ENCODE measurements at regions not wholly inside any gene's neighbourhood (a gene's known extent, or its start where the extent isn't known, plus 50 kb on each side); places are given as distances from the start of the nearest gene placed in this dataset.
"Not testable (repeated sequence)": the region's sequence is repeated elsewhere in the genome, so short reads cannot be mapped to it uniquely, and the experiment has no call there.

DNA sequence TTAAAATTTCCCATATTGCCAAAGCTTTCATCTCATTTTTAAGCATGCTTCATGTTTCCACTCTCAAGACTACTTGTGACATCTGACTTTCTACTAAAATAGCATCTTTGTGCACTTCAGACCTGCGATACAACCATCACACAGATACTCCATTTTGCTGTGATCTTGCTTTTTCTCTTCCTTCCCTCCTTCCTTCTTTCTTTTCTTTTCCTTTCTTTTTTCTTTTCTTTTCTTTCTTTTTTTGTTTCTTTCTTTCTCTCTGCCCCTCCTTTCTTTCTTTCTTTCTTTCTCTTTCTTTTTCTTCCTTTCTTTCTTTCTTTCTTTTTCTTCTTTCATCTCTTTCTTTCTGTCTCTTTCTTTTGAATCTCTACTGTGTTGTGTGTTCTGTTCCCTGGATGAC is 194.0 kb upstream of the KCND2 start:
- Mint-ChIP-seq H3K27ac (no peak overlapping the region), H3K4me3 (no peak overlapping the region), H3K4me1 (no peaks in the 10 kb centered on the region), H3K9me3 (ENCODE audit: insufficient read depth) (no peaks in the 10 kb centered on the region), H3K27me3 (no peaks in the 10 kb centered on the region)
- no peaks in the 10 kb centered on the region for H3K4me1 ChIP-seq (ENCODE audit: control insufficient read depth in 2 of 2, insufficient read depth in 2 of 2, low read length in 2 of 2)
- no peak overlapping the region for H3K4me2 ChIP-seq (replicated peaks; ENCODE audit: low read depth, low read length, poor library complexity, severe bottlenecking)
- no peaks in the 10 kb centered on the region for H3K36me3 ChIP-seq (replicated peaks in 1 of 2; ENCODE audit: control extremely low read depth in 1 of 2, control insufficient read depth in 1 of 2, extremely low read depth in 1 of 2, insufficient read depth in 2 of 2, low read length in 1 of 2)
- POLR2A ChIA-PET = no interaction called here
- no peaks in the 10 kb centered on the region for H4K20me1 ChIP-seq (ENCODE audit: control insufficient read depth, insufficient read depth, low read length, poor library complexity, severe bottlenecking)
- intact Hi-C loops (cut with micrococcal nuclease) = no loop called here
- whole genome bisulfite sequencing (ENCODE audit: insufficient coverage) = 77% methylated on average over 1 of the region's 1 CpG
- DNase-seq (no peak), ATAC-seq (ENCODE audit: low read depth) (no peak)
- H2AFZ ChIP-seq (ENCODE audit: insufficient read depth, low read depth, low read length, poor library complexity, severe bottlenecking) = no peak overlapping the region
- no peaks in the 10 kb centered on the region for H3K9me3 ChIP-seq (ENCODE audit: control extremely low read depth in 1 of 3, control insufficient read depth in 2 of 3, insufficient read depth in 1 of 3, low read length in 2 of 3)
- H3K4me3 ChIP-seq (ENCODE audit: control extremely low read depth in 1 of 5, extremely low read depth in 1 of 5, insufficient read depth in 1 of 5, low read depth in 2 of 5, low read length in 4 of 5) = no peak overlapping the region
- H3K9ac ChIP-seq (ENCODE audit: low read length) = no peak overlapping the region
- CTCF ChIA-PET = no interaction called here
- no peaks in the 10 kb centered on the region for H3K79me2 ChIP-seq (ENCODE audit: control insufficient read depth, insufficient read depth, low read length)
- TF ChIP-seq, protein P1, sequence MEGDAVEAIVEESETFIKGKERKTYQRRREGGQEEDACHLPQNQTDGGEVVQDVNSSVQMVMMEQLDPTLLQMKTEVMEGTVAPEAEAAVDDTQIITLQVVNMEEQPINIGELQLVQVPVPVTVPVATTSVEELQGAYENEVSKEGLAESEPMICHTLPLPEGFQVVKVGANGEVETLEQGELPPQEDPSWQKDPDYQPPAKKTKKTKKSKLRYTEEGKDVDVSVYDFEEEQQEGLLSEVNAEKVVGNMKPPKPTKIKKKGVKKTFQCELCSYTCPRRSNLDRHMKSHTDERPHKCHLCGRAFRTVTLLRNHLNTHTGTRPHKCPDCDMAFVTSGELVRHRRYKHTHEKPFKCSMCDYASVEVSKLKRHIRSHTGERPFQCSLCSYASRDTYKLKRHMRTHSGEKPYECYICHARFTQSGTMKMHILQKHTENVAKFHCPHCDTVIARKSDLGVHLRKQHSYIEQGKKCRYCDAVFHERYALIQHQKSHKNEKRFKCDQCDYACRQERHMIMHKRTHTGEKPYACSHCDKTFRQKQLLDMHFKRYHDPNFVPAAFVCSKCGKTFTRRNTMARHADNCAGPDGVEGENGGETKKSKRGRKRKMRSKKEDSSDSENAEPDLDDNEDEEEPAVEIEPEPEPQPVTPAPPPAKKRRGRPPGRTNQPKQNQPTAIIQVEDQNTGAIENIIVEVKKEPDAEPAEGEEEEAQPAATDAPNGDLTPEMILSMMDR (IDR thresholded peaks at IDR 0.05) = no peak
- TF ChIP-seq EZH2 (IDR thresholded peaks at IDR 0.05; ENCODE audit: borderline replicate concordance, insufficient read depth, low read depth, low read length, poor library complexity, severe bottlenecking) = no peak
- H3K27me3 ChIP-seq (replicated peaks in 1 of 4; ENCODE audit: control extremely low read depth in 1 of 4, control insufficient read depth in 3 of 4, insufficient read depth in 4 of 4, low read length in 3 of 4) = no peaks in the 10 kb centered on the region
- no peak overlapping the region for H3K27ac ChIP-seq (ENCODE audit: low read length in 2 of 2)

DNA sequence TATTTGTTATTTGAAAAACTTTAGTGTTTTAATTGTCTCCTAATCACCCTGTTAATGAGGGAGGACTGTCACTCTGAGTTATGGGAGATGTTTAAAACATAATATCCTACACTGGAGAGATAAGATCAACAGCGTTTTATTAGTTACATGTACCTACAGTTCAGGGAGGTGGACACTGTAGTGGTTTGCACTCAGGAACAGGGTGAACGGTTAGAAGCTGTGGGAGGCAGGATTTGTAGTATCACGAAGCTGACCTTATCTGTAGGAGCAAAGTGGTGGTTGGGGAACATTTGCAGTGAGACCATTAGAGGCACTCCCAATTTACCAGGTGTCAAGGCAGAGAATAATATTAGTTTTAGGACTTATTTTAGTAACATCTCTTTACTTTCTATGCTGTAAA is 193.3 kb upstream of the KCND2 start:
- intact Hi-C loops (cut with micrococcal nuclease) = no loop called here
- H3K4me2 ChIP-seq (replicated peaks; ENCODE audit: low read depth, low read length, poor library complexity, severe bottlenecking) = no peak overlapping the region
- H2AFZ ChIP-seq (ENCODE audit: insufficient read depth, low read depth, low read length, poor library complexity, severe bottlenecking) = no peak overlapping the region
- 83% methylated on average over 2 of the region's 3 CpGs for WGBS (ENCODE audit: insufficient coverage)
- no peaks in the 10 kb centered on the region for H3K27me3 ChIP-seq (replicated peaks in 1 of 4; ENCODE audit: control extremely low read depth in 1 of 4, control insufficient read depth in 3 of 4, insufficient read depth in 4 of 4, low read length in 3 of 4)
- ATAC-seq (ENCODE audit: low read depth) = no peak
- no peak overlapping the region for H3K4me3 ChIP-seq (ENCODE audit: control extremely low read depth in 1 of 5, extremely low read depth in 1 of 5, insufficient read depth in 1 of 5, low read depth in 2 of 5, low read length in 4 of 5)
- Mint-ChIP-seq H3K4me1 (no peaks in the 10 kb centered on the region), H3K27me3 (no peaks in the 10 kb centered on the region), H3K9me3 (ENCODE audit: insufficient read depth) (no peaks in the 10 kb centered on the region), H3K4me3 (no peak overlapping the region), H3K27ac (no peak overlapping the region)
- POLR2A ChIA-PET = no interaction called here
- CTCF ChIA-PET = no interaction called here
- H3K9ac ChIP-seq (ENCODE audit: low read length) = no peak overlapping the region
- no peak for TF ChIP-seq EZH2 (IDR thresholded peaks at IDR 0.05; ENCODE audit: borderline replicate concordance, insufficient read depth, low read depth, low read length, poor library complexity, severe bottlenecking)
- TF ChIP-seq, protein P1 (IDR thresholded peaks at IDR 0.05) = no peak
- no peaks in the 10 kb centered on the region for H3K9me3 ChIP-seq (ENCODE audit: control extremely low read depth in 1 of 3, control insufficient read depth in 2 of 3, insufficient read depth in 1 of 3, low read length in 2 of 3)
- H3K4me1 ChIP-seq (ENCODE audit: control insufficient read depth in 2 of 2, insufficient read depth in 2 of 2, low read length in 2 of 2) = no peaks in the 10 kb centered on the region
- no peaks in the 10 kb centered on the region for H4K20me1 ChIP-seq (ENCODE audit: control insufficient read depth, insufficient read depth, low read length, poor library complexity, severe bottlenecking)
- no peaks in the 10 kb centered on the region for H3K36me3 ChIP-seq (replicated peaks in 1 of 2; ENCODE audit: control extremely low read depth in 1 of 2, control insufficient read depth in 1 of 2, extremely low read depth in 1 of 2, insufficient read depth in 2 of 2, low read length in 1 of 2)
- no peak for DNase-seq
- H3K27ac ChIP-seq (ENCODE audit: low read length in 2 of 2) = no peak overlapping the region
- H3K79me2 ChIP-seq (ENCODE audit: control insufficient read depth, insufficient read depth, low read length) = no peaks in the 10 kb centered on the region

DNA sequence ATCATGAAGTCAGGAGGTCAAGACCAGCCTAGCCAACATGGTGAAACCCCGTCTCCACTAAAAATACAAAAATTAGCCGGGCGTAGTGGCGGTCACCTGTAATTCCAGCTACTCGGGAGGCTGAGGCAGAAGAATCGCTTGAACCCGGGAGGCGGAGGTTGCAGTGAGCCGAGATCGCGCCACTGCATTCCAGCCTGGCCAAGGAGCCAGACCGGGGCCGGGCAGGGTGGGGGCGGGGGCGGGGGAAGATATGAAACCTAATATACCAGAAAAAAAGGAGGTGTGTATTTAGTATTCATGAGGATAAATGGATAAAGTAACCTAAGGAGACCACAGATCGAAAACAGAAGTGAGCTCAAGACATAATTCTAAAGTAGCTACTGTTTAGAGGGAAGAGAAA is 186.5 kb upstream of the KCND2 start:
- H3K4me2 ChIP-seq (replicated peaks; ENCODE audit: low read depth, low read length, poor library complexity, severe bottlenecking); H3K9me3 Mint-ChIP-seq (ENCODE audit: insufficient read depth); H3K9ac ChIP-seq (ENCODE audit: low read length); H3K27ac Mint-ChIP-seq; H3K4me3 ChIP-seq (ENCODE audit: control extremely low read depth in 1 of 5, extremely low read depth in 1 of 5, insufficient read depth in 1 of 5, low read depth in 2 of 5, low read length in 4 of 5); POLR2A ChIA-PET; intact Hi-C loops (cut with micrococcal nuclease); H3K36me3 ChIP-seq (replicated peaks in 1 of 2; ENCODE audit: control extremely low read depth in 1 of 2, control insufficient read depth in 1 of 2, extremely low read depth in 1 of 2, insufficient read depth in 2 of 2, low read length in 1 of 2); DNase-seq; H3K27me3 Mint-ChIP-seq; H3K4me3 Mint-ChIP-seq; CTCF ChIA-PET; H4K20me1 ChIP-seq (ENCODE audit: control insufficient read depth, insufficient read depth, low read length, poor library complexity, severe bottlenecking); H3K4me1 ChIP-seq (ENCODE audit: control insufficient read depth in 2 of 2, insufficient read depth in 2 of 2, low read length in 2 of 2); H3K79me2 ChIP-seq (ENCODE audit: control insufficient read depth, insufficient read depth, low read length); H3K27ac ChIP-seq (ENCODE audit: low read length in 2 of 2); ATAC-seq (ENCODE audit: low read depth); H3K27me3 ChIP-seq (replicated peaks in 1 of 4; ENCODE audit: control extremely low read depth in 1 of 4, control insufficient read depth in 3 of 4, insufficient read depth in 4 of 4, low read length in 3 of 4); H3K4me1 Mint-ChIP-seq; H2AFZ ChIP-seq (ENCODE audit: insufficient read depth, low read depth, low read length, poor library complexity, severe bottlenecking); H3K9me3 ChIP-seq (ENCODE audit: control extremely low read depth in 1 of 3, control insufficient read depth in 2 of 3, insufficient read depth in 1 of 3, low read length in 2 of 3): not testable (repeated sequence)
- WGBS (ENCODE audit: insufficient coverage) = 98% methylated on average over 4 of the region's 16 CpGs
